OCI-LY1 (cell line): ENCODE measurements at regions not wholly inside any gene's neighbourhood (a gene's known extent, or its start where the extent isn't known, plus 50 kb on each side); places are given as distances from the start of the nearest gene placed in this dataset.

Experiments used
- EZH2 ChIP-seq: fragments of 200-600 bp; sonication (generic), shearing (Covaris generic); IDR thresholded peaks from 2 replicates; pipeline ENCODE4 v1.8.0; 2017; ENCODE audit warnings: borderline replicate concordance, mixed run types, mild to moderate bottlenecking, antibody characterized with exemption, low read length, moderate library complexity, mixed read lengths
- TF ChIP-seq, protein P1 (sequence below): fragments of 200-600 bp; sonication (generic), shearing (Covaris generic); IDR thresholded peaks from 2 replicates; pipeline ENCODE4 v1.5.1; 2017; ENCODE audit warnings: mild to moderate bottlenecking, antibody characterized with exemption, low read length, moderate library complexity, mixed read lengths

- TF ChIP-seq, protein P1, sequence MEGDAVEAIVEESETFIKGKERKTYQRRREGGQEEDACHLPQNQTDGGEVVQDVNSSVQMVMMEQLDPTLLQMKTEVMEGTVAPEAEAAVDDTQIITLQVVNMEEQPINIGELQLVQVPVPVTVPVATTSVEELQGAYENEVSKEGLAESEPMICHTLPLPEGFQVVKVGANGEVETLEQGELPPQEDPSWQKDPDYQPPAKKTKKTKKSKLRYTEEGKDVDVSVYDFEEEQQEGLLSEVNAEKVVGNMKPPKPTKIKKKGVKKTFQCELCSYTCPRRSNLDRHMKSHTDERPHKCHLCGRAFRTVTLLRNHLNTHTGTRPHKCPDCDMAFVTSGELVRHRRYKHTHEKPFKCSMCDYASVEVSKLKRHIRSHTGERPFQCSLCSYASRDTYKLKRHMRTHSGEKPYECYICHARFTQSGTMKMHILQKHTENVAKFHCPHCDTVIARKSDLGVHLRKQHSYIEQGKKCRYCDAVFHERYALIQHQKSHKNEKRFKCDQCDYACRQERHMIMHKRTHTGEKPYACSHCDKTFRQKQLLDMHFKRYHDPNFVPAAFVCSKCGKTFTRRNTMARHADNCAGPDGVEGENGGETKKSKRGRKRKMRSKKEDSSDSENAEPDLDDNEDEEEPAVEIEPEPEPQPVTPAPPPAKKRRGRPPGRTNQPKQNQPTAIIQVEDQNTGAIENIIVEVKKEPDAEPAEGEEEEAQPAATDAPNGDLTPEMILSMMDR: no peak
- no peak for TF ChIP-seq EZH2
These were observed 326.8 kb downstream of the RASEF start for GRCh38 chr9:82736126-82736525.
